GM21381 (cell line): ENCODE measurements at regions not wholly inside any gene's neighbourhood (a gene's known extent, or its start where the extent isn't known, plus 50 kb on each side); places are given as distances from the start of the nearest gene placed in this dataset.

Experiments
- ATAC-seq: cut with Tn5 transposase; IDR thresholded peaks from one replicate; pipeline ENCODE4 v1.9.1; 2021; ENCODE audit warnings: mild to moderate bottlenecking, moderate library complexity; ENCODE audit not compliant: unreplicated experiment

- ATAC-seq: no peak
These were observed 115.1 kb upstream of the DAP start for GRCh38 chr5:10876006-10876744.

GRCh38 chr5:10875201-10875768, 114.3 kb upstream of the DAP start:
- no peak for ATAC-seq

GRCh38 chr5:10874541-10874940, 113.5 kb upstream of the DAP start:
- no peak for ATAC-seq

GRCh38 chr5:10870791-10871190, 109.8 kb upstream of the DAP start:
- ATAC-seq: no peak

- no peak for ATAC-seq
These were observed 107.9 kb upstream of the DAP start for GRCh38 chr5:10868956-10869355.

GRCh38 chr5:10867389-10868303, 106.6 kb upstream of the DAP start:
- ATAC-seq: no peak

GRCh38 chr5:10866913-10867312, 105.9 kb upstream of the DAP start:
- no peak for ATAC-seq

- ATAC-seq: peak; percentile 89
These were observed 102.8 kb upstream of the DAP start for GRCh38 chr5:10863763-10864383.

- no peak for ATAC-seq
These were observed 101.1 kb upstream of the DAP start for GRCh38 chr5:10862085-10862484.

GRCh38 chr5:10861423-10861790, 100.4 kb upstream of the DAP start:
- ATAC-seq: no peak

GRCh38 chr5:10860645-10861422, 99.8 kb upstream of the DAP start:
- ATAC-seq: no peak

- ATAC-seq: no peak
These were observed 99.1 kb upstream of the DAP start for GRCh38 chr5:10860196-10860543.

- no peak for ATAC-seq
These were observed 98.6 kb upstream of the DAP start for GRCh38 chr5:10859393-10860195.

GRCh38 chr5:10858945-10859344, 97.9 kb upstream of the DAP start:
- no peak for ATAC-seq

GRCh38 chr5:10858307-10858706, 97.3 kb upstream of the DAP start:
- ATAC-seq: no peak

- ATAC-seq: no peak
These were observed 96.3 kb upstream of the DAP start for GRCh38 chr5:10857338-10857733.

GRCh38 chr5:10856683-10857337, 95.8 kb upstream of the DAP start:
- no peak for ATAC-seq

GRCh38 chr5:10856071-10856470, 95.0 kb upstream of the DAP start:
- ATAC-seq: no peak

- ATAC-seq: no peak
These were observed 93.7 kb upstream of the DAP start for GRCh38 chr5:10854506-10855277.
